PC-3 (cell line): ENCODE measurements at regions not wholly inside any gene's neighbourhood (a gene's known extent, or its start where the extent isn't known, plus 50 kb on each side); places are given as distances from the start of the nearest gene placed in this dataset.

Experiments
- ATAC-seq: fragments of 200-7000 bp; cut with Tn5 transposase; 2 replicates; pipeline ENCODE4 v1.9.1; 2020; ENCODE audit warnings: mild to moderate bottlenecking, moderate library complexity
- BruUV-seq: library from RNA; stranded (reverse); fragments of 400-500 nt; replicated peaks from 2 replicates; lab custom pipeline; 2021; lab: Mats Ljungman, UMichigan
- CTCF ChIA-PET: fragments of 300-600 bp; sonication (Branson Sonifier 250); formaldehyde crosslinking; loops from one replicate; lab custom pipeline; 2022; ENCODE audit warnings: antibody characterized with exemption; lab: Charles Lee
- POLR2A ChIA-PET: fragments of 300-600 bp; sonication (Branson Sonifier 250); formaldehyde crosslinking; loops from one replicate; lab custom pipeline; 2022; ENCODE audit warnings: antibody characterized with exemption; ENCODE audit not compliant: unreplicated experiment; lab: Charles Lee
- DNase-seq: peaks from one replicate; pipeline ENCODE4 v3.0.0-alpha.2; 2015
- H2AFZ ChIP-seq: fragments of 300-600 bp; sonication (generic); 2 replicates; pipeline ENCODE4 v1.6.0; 2016; ENCODE audit warnings: antibody characterized with exemption, low read length
- H3F3A ChIP-seq: fragments of 300-600 bp; sonication (generic); one replicate; pipeline ENCODE4 v1.6.0; 2017; ENCODE audit warnings: antibody characterized with exemption, low read length, control low read depth, mild to moderate bottlenecking; ENCODE audit not compliant: unreplicated experiment
- H3K27ac ChIP-seq: fragments of 300-600 bp; sonication (generic); 2 replicates; pipeline ENCODE4 v1.5.1; 2016; ENCODE audit warnings: mild to moderate bottlenecking, low read length
- H3K27me3 ChIP-seq: fragments of 300-600 bp; sonication (generic); 2 replicates; pipeline ENCODE4 v1.6.1; 2016; ENCODE audit warnings: low read length, mixed read lengths
- H3K36me3 ChIP-seq: fragments of 300-600 bp; sonication (generic); 2 replicates; pipeline ENCODE4 v1.6.1; 2016; ENCODE audit warnings: low read depth, mixed run types, low read length, mixed read lengths
- H3K4me1 ChIP-seq: fragments of 300-600 bp; sonication (generic); 2 replicates; pipeline ENCODE4 v1.5.1; 2016; ENCODE audit warnings: low read length; ENCODE audit not compliant: insufficient read depth
- H3K4me2 ChIP-seq: fragments of 300-600 bp; sonication (generic); 2 replicates; pipeline ENCODE4 v1.6.0; 2016; ENCODE audit warnings: low read length
- H3K4me3 ChIP-seq: fragments of 300-600 bp; sonication (generic); 2 replicates; pipeline ENCODE4 v1.5.1; 2016; ENCODE audit warnings: mild to moderate bottlenecking, low read length, mixed read lengths
- H3K79me2 ChIP-seq: fragments of 300-600 bp; sonication (generic); 2 replicates; pipeline ENCODE4 v1.6.1; 2017; ENCODE audit warnings: low read length, mixed read lengths
- H3K9ac ChIP-seq: fragments of 300-600 bp; sonication (generic); 2 replicates; pipeline ENCODE4 v1.6.0; 2016; ENCODE audit warnings: mild to moderate bottlenecking, low read length
- H3K9me2 ChIP-seq: fragments of 300-600 bp; sonication (generic); replicated peaks from 2 replicates; pipeline ENCODE4 v1.6.1; 2016; ENCODE audit warnings: mixed run types, low read length, mixed read lengths
- H3K9me3 ChIP-seq: fragments of 300-600 bp; sonication (generic); 2 replicates; pipeline ENCODE4 v1.6.1; 2016; ENCODE audit warnings: low read length, mixed read lengths
- H4K20me1 ChIP-seq: fragments of 300-600 bp; sonication (generic); 2 replicates; pipeline ENCODE4 v1.6.1; 2016; ENCODE audit warnings: low read length, mixed read lengths
- EZH2 ChIP-seq: fragments of 300-600 bp; sonication (generic); IDR thresholded peaks from one replicate; pipeline ENCODE4 v1.6.1; 2017; ENCODE audit warnings: antibody characterized with exemption, mild to moderate bottlenecking, low read length; ENCODE audit not compliant: unreplicated experiment
- EZH2phosphoT487 ChIP-seq: fragments of 300-600 bp; sonication (generic); IDR thresholded peaks from 2 replicates; pipeline ENCODE4 v1.6.1; 2018; ENCODE audit warnings: mild to moderate bottlenecking, antibody characterized with exemption, low read length, borderline replicate concordance
- intact Hi-C: fragments of 100-400 bp; cut with micrococcal nuclease; formaldehyde crosslinking; loops from 2 replicates; pipeline ENCODE4 v1.9.0; 2023
- TF ChIP-seq, protein P1 (sequence below): fragments of 300-600 bp; sonication (generic); conservative IDR thresholded peaks from 2 replicates; pipeline ENCODE4 v1.5.1; 2017; ENCODE audit warnings: antibody characterized with exemption, low read depth, mild to moderate bottlenecking, low read length

DNA sequence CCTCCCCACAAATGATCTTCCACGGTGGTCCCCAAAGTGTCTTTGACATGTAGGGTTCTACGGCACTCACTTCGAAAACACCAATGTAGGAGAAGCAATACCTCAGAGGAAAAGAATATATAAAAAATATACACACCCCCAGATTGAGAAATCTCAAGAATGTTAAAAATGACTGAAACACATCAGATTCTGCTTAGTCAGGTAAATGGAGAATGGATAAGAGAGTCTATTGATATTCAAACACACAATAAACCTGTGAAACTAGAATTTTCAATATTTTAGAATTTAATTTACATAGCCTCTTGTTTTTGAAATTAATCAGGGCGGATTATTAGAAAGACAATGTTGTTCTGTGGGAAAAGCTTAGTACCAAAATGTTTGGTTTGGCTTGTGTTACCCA is 712.4 kb downstream of the GATA3 start:
- H3K9me3 ChIP-seq: no peaks in the 10 kb centered on the region
- H3K4me3 ChIP-seq: no peak overlapping the region
- BruUV-seq: no TSS peak
- intact Hi-C loops: no loop called here
- no peaks in the 10 kb centered on the region for H3K79me2 ChIP-seq
- H3K9ac ChIP-seq: no peak overlapping the region
- no peaks in the 10 kb centered on the region for H4K20me1 ChIP-seq
- ChIA-PET CTCF (no interaction called here), POLR2A (no interaction called here)
- no peak for ATAC-seq
- H3K9me2 ChIP-seq: no peaks in the 10 kb centered on the region
- no peak for DNase-seq
- H2AFZ ChIP-seq: no peak overlapping the region
- no peak overlapping the region for H3K4me2 ChIP-seq
- H3K4me1 ChIP-seq: no peaks in the 10 kb centered on the region
- H3K27me3 ChIP-seq: peaks cover 54% of the 10 kb centered on the region
- no peaks in the 10 kb centered on the region for H3K36me3 ChIP-seq
- no peaks in the 10 kb centered on the region for H3F3A ChIP-seq
- TF ChIP-seq, protein P1, sequence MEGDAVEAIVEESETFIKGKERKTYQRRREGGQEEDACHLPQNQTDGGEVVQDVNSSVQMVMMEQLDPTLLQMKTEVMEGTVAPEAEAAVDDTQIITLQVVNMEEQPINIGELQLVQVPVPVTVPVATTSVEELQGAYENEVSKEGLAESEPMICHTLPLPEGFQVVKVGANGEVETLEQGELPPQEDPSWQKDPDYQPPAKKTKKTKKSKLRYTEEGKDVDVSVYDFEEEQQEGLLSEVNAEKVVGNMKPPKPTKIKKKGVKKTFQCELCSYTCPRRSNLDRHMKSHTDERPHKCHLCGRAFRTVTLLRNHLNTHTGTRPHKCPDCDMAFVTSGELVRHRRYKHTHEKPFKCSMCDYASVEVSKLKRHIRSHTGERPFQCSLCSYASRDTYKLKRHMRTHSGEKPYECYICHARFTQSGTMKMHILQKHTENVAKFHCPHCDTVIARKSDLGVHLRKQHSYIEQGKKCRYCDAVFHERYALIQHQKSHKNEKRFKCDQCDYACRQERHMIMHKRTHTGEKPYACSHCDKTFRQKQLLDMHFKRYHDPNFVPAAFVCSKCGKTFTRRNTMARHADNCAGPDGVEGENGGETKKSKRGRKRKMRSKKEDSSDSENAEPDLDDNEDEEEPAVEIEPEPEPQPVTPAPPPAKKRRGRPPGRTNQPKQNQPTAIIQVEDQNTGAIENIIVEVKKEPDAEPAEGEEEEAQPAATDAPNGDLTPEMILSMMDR: no peak
- no peak for TF ChIP-seq EZH2
- TF ChIP-seq EZH2phosphoT487: no peak
- H3K27ac ChIP-seq: no peak overlapping the region

DNA sequence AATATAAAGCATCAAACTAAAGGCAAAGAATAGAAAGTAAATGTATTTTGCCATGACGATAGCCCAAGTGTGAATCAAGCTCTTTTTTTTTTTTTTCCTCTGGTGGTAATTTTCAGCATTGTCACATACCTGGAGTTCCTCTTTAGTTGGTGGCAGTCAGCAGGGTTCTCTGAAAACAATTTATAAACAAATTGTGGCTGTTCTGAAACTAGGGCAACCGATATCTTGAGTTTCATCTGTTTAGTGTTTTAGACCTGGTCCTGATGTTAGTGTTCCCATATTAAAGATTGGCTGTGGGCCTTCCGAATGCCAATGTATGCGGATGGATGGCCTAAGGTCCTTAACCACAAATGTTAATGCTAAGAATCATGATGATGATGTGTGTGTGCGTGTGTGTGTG is 713.1 kb downstream of the GATA3 start:
- ATAC-seq (no peak), DNase-seq (no peak)
- ChIA-PET CTCF (interaction anchor here (0.6 kb wide), 1 partner anchor 283 kb away, joined by 4 read pairs; no protein-coding TSS in a partner anchor), POLR2A (no interaction called here)
- no peaks in the 10 kb centered on the region for H4K20me1 ChIP-seq
- H3F3A ChIP-seq: no peaks in the 10 kb centered on the region
- H3K9ac ChIP-seq: no peak overlapping the region
- no peaks in the 10 kb centered on the region for H3K79me2 ChIP-seq
- no peak overlapping the region for H2AFZ ChIP-seq
- intact Hi-C loops: no loop called here
- no peaks in the 10 kb centered on the region for H3K9me2 ChIP-seq
- no peaks in the 10 kb centered on the region for H3K9me3 ChIP-seq
- H3K4me3 ChIP-seq: no peak overlapping the region
- H3K36me3 ChIP-seq: no peaks in the 10 kb centered on the region
- H3K4me1 ChIP-seq: no peaks in the 10 kb centered on the region
- H3K4me2 ChIP-seq: no peak overlapping the region
- H3K27ac ChIP-seq: no peak overlapping the region
- peaks cover 54% of the 10 kb centered on the region for H3K27me3 ChIP-seq
- no TSS peak for BruUV-seq
- TF ChIP-seq EZH2 (no peak), EZH2phosphoT487 (no peak)
- TF ChIP-seq, protein P1: no peak

- Histone ChIP-seq H2AFZ (no peak overlapping the region), H3K9me3 (no peaks in the 10 kb centered on the region), H3K4me2 (no peak overlapping the region), H3K79me2 (no peaks in the 10 kb centered on the region), H3K27ac (no peak overlapping the region), H3K27me3 (peaks cover 54% of the 10 kb centered on the region), H3K4me3 (no peak overlapping the region), H3K36me3 (no peaks in the 10 kb centered on the region), H4K20me1 (no peaks in the 10 kb centered on the region), H3F3A (no peaks in the 10 kb centered on the region), H3K4me1 (no peaks in the 10 kb centered on the region), H3K9ac (no peak overlapping the region), H3K9me2 (no peaks in the 10 kb centered on the region)
- intact Hi-C loops: no loop called here
- TF ChIP-seq, protein P1: no peak
- TF ChIP-seq EZH2: no peak
- TF ChIP-seq EZH2phosphoT487: no peak
- ChIA-PET POLR2A (interaction anchor here (0.6 kb wide), 1 partner anchor 35 kb away, joined by 3 read pairs; no protein-coding TSS in a partner anchor), CTCF (no interaction called here)
- no TSS peak for BruUV-seq
- DNase-seq (no peak), ATAC-seq (no peak)
These were observed 713.9 kb downstream of the GATA3 start for GRCh38 chr10:8768341-8768740.
